IMR-90 (cell line): ENCODE measurements at regions not wholly inside any gene's neighbourhood (a gene's known extent, or its start where the extent isn't known, plus 50 kb on each side); places are given as distances from the start of the nearest gene placed in this dataset.
A peak's percentile ranks its signal among the peaks of the same experiment; 100 is the strongest.

Experiments used
- ATAC-seq: fragments of 200-7000 bp; cut with Tn5 transposase; 2 replicates; pipeline ENCODE4 v1.9.1; 2020; ENCODE audit warnings: low read depth, mild to moderate bottlenecking, moderate library complexity
- BruUV-seq: library from RNA; stranded (reverse); fragments of 400-500 nt; replicated peaks from 2 replicates; lab custom pipeline; 2021; lab: Mats Ljungman, UMichigan
- CTCF ChIA-PET: fragments of 300-600 bp; formaldehyde crosslinking; extraction: SDS; loops from one replicate; lab custom pipeline; 2021; ENCODE audit warnings: antibody characterized with exemption; lab: Yijun Ruan, JAX
- POLR2A ChIA-PET: fragments of 300-600 bp; sonication (Branson Sonifier 250); formaldehyde crosslinking; loops from one replicate; lab custom pipeline; 2022; ENCODE audit warnings: antibody characterized with exemption; ENCODE audit not compliant: unreplicated experiment; lab: Charles Lee
- DNase-seq: peaks from one replicate; pipeline ENCODE4 v3.0.0; 2013
- H2AFZ ChIP-seq: replicated peaks from 2 replicates; pipeline ENCODE3; 2013; ENCODE audit warnings: low read length, mild to moderate bottlenecking; ENCODE audit not compliant: poor library complexity
- H2AK5ac ChIP-seq: 2 replicates; pipeline ENCODE4 v1.6.1; 2013; ENCODE audit warnings: low read depth, low read length, inconsistent platforms
- H2AK9ac ChIP-seq: replicated peaks from 2 replicates; pipeline ENCODE3; 2013; ENCODE audit warnings: mild to moderate bottlenecking, low read depth, low read length, moderate library complexity; ENCODE audit not compliant: poor library complexity
- H2BK120ac ChIP-seq: 2 replicates; pipeline ENCODE4 v1.6.1; 2013; ENCODE audit warnings: low read depth, low read length, inconsistent platforms
- H2BK15ac ChIP-seq: 3 replicates; pipeline ENCODE4 v1.6.1; 2013; ENCODE audit warnings: low read depth, low read length, inconsistent platforms
- H2BK20ac ChIP-seq: 2 replicates; pipeline ENCODE4 v1.6.1; 2013; ENCODE audit warnings: low read depth, mild to moderate bottlenecking, inconsistent platforms, low read length, moderate library complexity
- H2BK5ac ChIP-seq: 2 replicates; pipeline ENCODE4 v1.6.1; 2013; ENCODE audit warnings: mild to moderate bottlenecking, low read depth, low read length, inconsistent platforms; ENCODE audit not compliant: poor library complexity, severe bottlenecking
- H3K14ac ChIP-seq: replicated peaks from 2 replicates; pipeline ENCODE4 v1.6.1; 2013; ENCODE audit warnings: low read depth, low read length, inconsistent platforms
- H3K18ac ChIP-seq: 2 replicates; pipeline ENCODE4 v1.6.1; 2013; ENCODE audit warnings: low read depth, low read length, control low read depth
- H3K23ac ChIP-seq: 2 replicates; pipeline ENCODE4 v1.6.1; 2013; ENCODE audit warnings: low read depth, low read length, inconsistent platforms
- H3K27ac ChIP-seq: 2 replicates; pipeline ENCODE4 v1.5.1; 2013; ENCODE audit warnings: mild to moderate bottlenecking, control low read depth, low read length; ENCODE audit not compliant: insufficient read depth
- H3K27me3 ChIP-seq: 2 replicates; pipeline ENCODE4 v1.6.1; 2013; ENCODE audit warnings: low read length; ENCODE audit not compliant: control insufficient read depth, insufficient read depth
- H3K36me3 ChIP-seq: 2 replicates; pipeline ENCODE4 v1.6.1; 2013; ENCODE audit warnings: low read length, mixed read lengths; ENCODE audit not compliant: control insufficient read depth, insufficient read depth
- H3K4ac ChIP-seq: 2 replicates; pipeline ENCODE4 v1.6.1; 2013; ENCODE audit warnings: low read depth, low read length, inconsistent platforms
- H3K4me1 ChIP-seq: 2 replicates; pipeline ENCODE4 v1.6.1; 2013; ENCODE audit warnings: low read length, mixed read lengths; ENCODE audit not compliant: control insufficient read depth, insufficient read depth
- H3K4me2 ChIP-seq: 2 replicates; pipeline ENCODE4 v1.6.1; 2013; ENCODE audit warnings: low read depth, mild to moderate bottlenecking, control low read depth, low read length, moderate library complexity
- H3K4me3 ChIP-seq: 2 replicates; pipeline ENCODE4 v1.5.1; 2013; ENCODE audit warnings: low read depth, mild to moderate bottlenecking, control low read depth, low read length, moderate library complexity; ENCODE audit not compliant: insufficient read depth
- H3K56ac ChIP-seq: 2 replicates; pipeline ENCODE4 v1.6.1; 2013; ENCODE audit warnings: low read length, inconsistent platforms; ENCODE audit not compliant: insufficient read depth; ENCODE audit errors: extremely low read depth
- H3K79me1 ChIP-seq, 2 experiments: 2 replicates each; pipeline ENCODE4 v1.6.1; 2013; ENCODE audit warnings: low read length in 2 of 2, inconsistent platforms in 1 of 2, low read depth in 1 of 2
- H3K9ac ChIP-seq: 2 replicates; pipeline ENCODE4 v1.6.1; 2013; ENCODE audit warnings: low read depth, low read length, control low read depth
- H3K9me1 ChIP-seq: 2 replicates; pipeline ENCODE4 v1.6.1; 2013; ENCODE audit warnings: low read length, inconsistent platforms; ENCODE audit not compliant: insufficient read depth
- H3K9me3 ChIP-seq: 2 replicates; pipeline ENCODE4 v1.6.1; 2013; ENCODE audit warnings: low read length; ENCODE audit not compliant: control insufficient read depth, insufficient read depth
- H4K20me1 ChIP-seq: 2 replicates; pipeline ENCODE4 v1.6.1; 2013; ENCODE audit warnings: low read length, inconsistent platforms; ENCODE audit not compliant: insufficient read depth
- H4K5ac ChIP-seq: 2 replicates; pipeline ENCODE4 v1.6.1; 2013; ENCODE audit warnings: mild to moderate bottlenecking, low read depth, low read length, control low read depth
- H4K8ac ChIP-seq, 2 experiments: 2 replicates each; pipeline ENCODE4 v1.6.1; 2013; ENCODE audit warnings: low read depth in 2 of 2, low read length in 2 of 2, control low read depth in 1 of 2, inconsistent platforms in 1 of 2
- H4K91ac ChIP-seq: 2 replicates; pipeline ENCODE4 v1.6.1; 2013; ENCODE audit warnings: low read depth, low read length, inconsistent platforms; ENCODE audit not compliant: insufficient read depth
- BHLHE40 ChIP-seq: fragments of 150-350 bp; IDR thresholded peaks from 2 replicates; pipeline ENCODE4 v1.6.1; 2016; ENCODE audit warnings: mild to moderate bottlenecking, low read depth, low read length
- CTCF ChIP-seq: conservative IDR thresholded peaks from 2 replicates; pipeline ENCODE4 v1.5.1; 2012; ENCODE audit warnings: mild to moderate bottlenecking, low read depth, low read length, improper control_type of control experiment
- FOS ChIP-seq: fragments of 150-350 bp; IDR thresholded peaks from 2 replicates; pipeline ENCODE4 v1.6.1; 2016; ENCODE audit warnings: low read depth, low read length
- MAFK ChIP-seq: IDR thresholded peaks from 2 replicates; pipeline ENCODE4 v1.6.1; 2012; ENCODE audit warnings: low read depth, low read length, improper control_type of control experiment
- MAZ ChIP-seq: IDR thresholded peaks from 2 replicates; pipeline ENCODE4 v1.6.1; 2012; ENCODE audit warnings: low read depth, mild to moderate bottlenecking, low read length, improper control_type of control experiment, moderate library complexity, borderline replicate concordance
- MXI1 ChIP-seq: IDR thresholded peaks from 2 replicates; pipeline ENCODE4 v1.6.1; 2012; ENCODE audit warnings: low read depth, mild to moderate bottlenecking, low read length, moderate library complexity, borderline replicate concordance
- POLR2A ChIP-seq: IDR thresholded peaks from 2 replicates; pipeline ENCODE4 v1.6.1; 2012; ENCODE audit warnings: mild to moderate bottlenecking, low read depth, low read length
- RAD21 ChIP-seq: IDR thresholded peaks from 2 replicates; pipeline ENCODE4 v1.6.1; 2012; ENCODE audit warnings: low read length, improper control_type of control experiment
- SMC3 ChIP-seq: fragments of 150-350 bp; IDR thresholded peaks from 2 replicates; pipeline ENCODE4 v1.6.1; 2016; ENCODE audit warnings: low read depth, mild to moderate bottlenecking, antibody characterized with exemption, low read length, moderate library complexity
- WGBS, 2 experiments: methylation state at CpG; one replicate each; pipeline versions ENCODE4 v1.1.5 to v1.1.7; 2013; ENCODE audit warnings: missing lambda C conversion rate in 2 of 2; ENCODE audit not compliant: insufficient read length in 1 of 2; ENCODE audit errors: extremely low coverage in 2 of 2; 5-methylcytosine and 5-hydroxymethylcytosine counted together
- dilution Hi-C: fragments of 300-500 bp; cut with HindIII; formaldehyde crosslinking; loops from one replicate; pipeline ENCODE4 v1.14.3; 2018; ENCODE audit warnings: low sequenced_read_pairs; ENCODE audit not compliant: unreplicated experiment
- in situ Hi-C: fragments of 300-500 bp; cut with MboI; formaldehyde crosslinking; loops from 3 replicates; pipeline ENCODE4 v1.14.3; 2019; ENCODE audit warnings: low sequenced_read_pairs, inconsistent platforms, mixed read lengths
- intact Hi-C: fragments of 100-400 bp; cut with micrococcal nuclease; formaldehyde crosslinking; loops from 2 replicates; pipeline ENCODE4 v1.10.0; 2022
- TF ChIP-seq, protein P1 (sequence below): fragments of 150-350 bp; IDR thresholded peaks from 2 replicates; pipeline ENCODE4 v1.6.1; 2017; ENCODE audit warnings: mild to moderate bottlenecking, antibody characterized with exemption, low read length, low read depth

GRCh38 chr4:177119691-177120090, 190.0 kb upstream of the NEIL3 start:
- ATAC-seq (no peak), DNase-seq (no peak)
- peak overlapping the region; percentile 99 for H3K18ac ChIP-seq
- H2AFZ ChIP-seq = peak overlapping the region; percentile 68
- peak overlapping the region; percentile 92 for H2AK5ac ChIP-seq
- peak overlapping the region; percentile 91 for H2BK5ac ChIP-seq
- H3K4me1 ChIP-seq = peaks cover 3% of the 10 kb centered on the region
- peak overlapping the region; percentile 84 for H4K91ac ChIP-seq
- in situ Hi-C loops (loop anchor here (10.0 to 25.0 kb wide), 2 partner anchors 215 to 443 kb away; no protein-coding TSS in a partner anchor), intact Hi-C loops (loop anchor here (2.0 to 5.0 kb wide), 3 partner anchors 57 to 363 kb away; partner anchors contain the start of gene VEGFC), dilution Hi-C loops (no loop called here)
- no peak overlapping the region for H3K56ac ChIP-seq
- H4K8ac ChIP-seq = peak overlapping the region; percentile 84 to 87; a peak in 3 of 4 replicates
- peak overlapping the region; percentile 95; the same call in 1 of the 3 replicates for H2BK15ac ChIP-seq
- ChIA-PET CTCF (interaction anchor here (1.4 kb wide), 1 partner anchor 72 kb away, joined by 3 read pairs; no protein-coding TSS in a partner anchor), POLR2A (no interaction called here)
- no peaks in the 10 kb centered on the region for H4K20me1 ChIP-seq
- no peak overlapping the region for H3K23ac ChIP-seq
- no TSS peak for BruUV-seq
- WGBS, 2 experiments = 100% methylated on average over 1 of the region's 3 CpGs; no CpG with 5 or more reads in 1 of the 2 experiments
- TF ChIP-seq MAZ = no peak
- TF ChIP-seq MAFK = no peak
- TF ChIP-seq BHLHE40 = no peak
- TF ChIP-seq RAD21 = no peak
- no peak for TF ChIP-seq CTCF
- TF ChIP-seq POLR2A = no peak
- TF ChIP-seq, protein P1, sequence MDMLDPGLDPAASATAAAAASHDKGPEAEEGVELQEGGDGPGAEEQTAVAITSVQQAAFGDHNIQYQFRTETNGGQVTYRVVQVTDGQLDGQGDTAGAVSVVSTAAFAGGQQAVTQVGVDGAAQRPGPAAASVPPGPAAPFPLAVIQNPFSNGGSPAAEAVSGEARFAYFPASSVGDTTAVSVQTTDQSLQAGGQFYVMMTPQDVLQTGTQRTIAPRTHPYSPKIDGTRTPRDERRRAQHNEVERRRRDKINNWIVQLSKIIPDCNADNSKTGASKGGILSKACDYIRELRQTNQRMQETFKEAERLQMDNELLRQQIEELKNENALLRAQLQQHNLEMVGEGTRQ = no peak
- no peak for TF ChIP-seq FOS
- no peak for TF ChIP-seq SMC3
- no peak for TF ChIP-seq MXI1
- peak overlapping the region; percentile 98; the same call in 1 of the 2 replicates for H4K5ac ChIP-seq
- H3K27ac ChIP-seq = peak overlapping the region; percentile 83
- H3K9ac ChIP-seq = no peak overlapping the region
- no peak overlapping the region for H2AK9ac ChIP-seq
- 0 out of 2 replicates have a peak, but pooled peaks cover under 1% of the 10 kb centered on the region for H3K9me1 ChIP-seq
- no peaks in the 10 kb centered on the region for H3K27me3 ChIP-seq
- H3K79me1 ChIP-seq = no peaks in the 10 kb centered on the region
- no peak overlapping the region for H3K4me2 ChIP-seq
- peak overlapping the region; percentile 96 for H2BK20ac ChIP-seq
- peak overlapping the region; percentile 93 for H2BK120ac ChIP-seq
- peaks cover 4% of the 10 kb centered on the region; the same call in 1 of the 2 replicates for H3K9me3 ChIP-seq
- no peak overlapping the region for H3K4me3 ChIP-seq
- H3K14ac ChIP-seq = peak overlapping the region; percentile 83
- H3K36me3 ChIP-seq = no peaks in the 10 kb centered on the region
- H3K4ac ChIP-seq = peak overlapping the region; percentile 90
